ENCODE measurements at regions not wholly inside any gene's neighbourhood (a gene's known extent, or its start where the extent isn't known, plus 50 kb on each side); places are given as distances from the start of the nearest gene placed in this dataset.

GRCh38 chr5:144880513-144880912 is 709.8 kb downstream of the KCTD16 start:
- no peaks in the 10 kb centered on the region for H3K9me1 ChIP-seq (ENCODE audit: control insufficient read depth, extremely low read depth, insufficient read depth, low read length)
- no peaks in the 10 kb centered on the region for H3K79me2 ChIP-seq (ENCODE audit: control insufficient read depth, insufficient read depth, low read length)
- H3K36me3 ChIP-seq (ENCODE audit: control insufficient read depth in 2 of 2, extremely low read depth in 1 of 2, insufficient read depth in 2 of 2, low read length in 2 of 2) = no peaks in the 10 kb centered on the region
- H3K9ac ChIP-seq (ENCODE audit: control insufficient read depth, extremely low read depth, insufficient read depth, low read length) = no peak overlapping the region
- no peaks in the 10 kb centered on the region for H3K9me3 ChIP-seq (ENCODE audit: control insufficient read depth, low read depth, low read length)
- dilution Hi-C loops (cut with MboI; ENCODE audit: extremely low pct_ligation_motif_present, low sequenced_read_pairs) = no loop called here
- H3K4me3 ChIP-seq (ENCODE audit: control insufficient read depth in 2 of 3, extremely low read depth in 1 of 3, insufficient read depth in 2 of 3, low read depth in 1 of 3, low read length in 3 of 3) = no peak overlapping the region
- no peaks in the 10 kb centered on the region for H3K27me3 ChIP-seq (ENCODE audit: control insufficient read depth, extremely low read depth, insufficient read depth, low read length)
- H3K4me2 ChIP-seq (ENCODE audit: control insufficient read depth, extremely low read depth, insufficient read depth, low read depth, low read length) = no peak overlapping the region
- no peaks in the 10 kb centered on the region for H3K4me1 ChIP-seq (ENCODE audit: control insufficient read depth, extremely low read depth, insufficient read depth, low read length)
- H2AFZ ChIP-seq (ENCODE audit: control insufficient read depth, low read length) = no peak overlapping the region
- H3K27ac ChIP-seq (ENCODE audit: control insufficient read depth, insufficient read depth, low read length) = no peak overlapping the region
- no peaks in the 10 kb centered on the region for H4K20me1 ChIP-seq (ENCODE audit: control insufficient read depth, extremely low read depth, insufficient read depth, low read length)
- DNase-seq (ENCODE audit: low read depth, low spot score) = no peak
- no peak for FAIRE-seq
- TF ChIP-seq EZH2 (IDR thresholded peaks at IDR 0.05; ENCODE audit: low read length) (no peak), CTCF (optimal IDR thresholded peaks at IDR 0.05 in 1 of 3, IDR thresholded peaks at IDR 0.05 in 1 of 3, conservative IDR thresholded peaks at IDR 0.05 in 1 of 3; ENCODE audit: extremely low read depth in 1 of 3, insufficient read depth in 2 of 3, low read length in 3 of 3) (no peak)

GRCh38 chr5:144876990-144877389 is 706.3 kb downstream of the KCTD16 start:
- TF ChIP-seq EZH2 (IDR thresholded peaks at IDR 0.05; ENCODE audit: low read length) = no peak
- TF ChIP-seq CTCF (optimal IDR thresholded peaks at IDR 0.05 in 1 of 3, IDR thresholded peaks at IDR 0.05 in 1 of 3, conservative IDR thresholded peaks at IDR 0.05 in 1 of 3; ENCODE audit: extremely low read depth in 1 of 3, insufficient read depth in 2 of 3, low read length in 3 of 3) = no peak
- no peak overlapping the region for H3K9ac ChIP-seq (ENCODE audit: control insufficient read depth, extremely low read depth, insufficient read depth, low read length)
- H3K27ac ChIP-seq (ENCODE audit: control insufficient read depth, insufficient read depth, low read length) = no peak overlapping the region
- DNase-seq (ENCODE audit: low read depth, low spot score) = no peak
- no peak overlapping the region for H3K4me2 ChIP-seq (ENCODE audit: control insufficient read depth, extremely low read depth, insufficient read depth, low read depth, low read length)
- no peak overlapping the region for H2AFZ ChIP-seq (ENCODE audit: control insufficient read depth, low read length)
- no peak for FAIRE-seq
- H4K20me1 ChIP-seq (ENCODE audit: control insufficient read depth, extremely low read depth, insufficient read depth, low read length) = no peaks in the 10 kb centered on the region
- no peaks in the 10 kb centered on the region for H3K27me3 ChIP-seq (ENCODE audit: control insufficient read depth, extremely low read depth, insufficient read depth, low read length)
- no peaks in the 10 kb centered on the region for H3K79me2 ChIP-seq (ENCODE audit: control insufficient read depth, insufficient read depth, low read length)
- dilution Hi-C loops (cut with MboI; ENCODE audit: extremely low pct_ligation_motif_present, low sequenced_read_pairs) = no loop called here
- H3K9me3 ChIP-seq (ENCODE audit: control insufficient read depth, low read depth, low read length) = no peaks in the 10 kb centered on the region
- no peak overlapping the region for H3K4me3 ChIP-seq (ENCODE audit: control insufficient read depth in 2 of 3, extremely low read depth in 1 of 3, insufficient read depth in 2 of 3, low read depth in 1 of 3, low read length in 3 of 3)
- H3K36me3 ChIP-seq (ENCODE audit: control insufficient read depth in 2 of 2, extremely low read depth in 1 of 2, insufficient read depth in 2 of 2, low read length in 2 of 2) = no peaks in the 10 kb centered on the region
- H3K9me1 ChIP-seq (ENCODE audit: control insufficient read depth, extremely low read depth, insufficient read depth, low read length) = no peaks in the 10 kb centered on the region
- H3K4me1 ChIP-seq (ENCODE audit: control insufficient read depth, extremely low read depth, insufficient read depth, low read length) = no peaks in the 10 kb centered on the region

All from keratinocyte (primary cell).